DMS153 treated with DMSO at 0.1 percent for 48 hours (cell line): ENCODE measurements at regions not wholly inside any gene's neighbourhood (a gene's known extent, or its start where the extent isn't known, plus 50 kb on each side); places are given as distances from the start of the nearest gene placed in this dataset.
"Not testable (repeated sequence)": the region's sequence is repeated elsewhere in the genome, so short reads cannot be mapped to it uniquely, and the experiment has no call there.

Source experiments
- DNase-seq: peaks from one replicate; lab custom pipeline; 2025; ENCODE audit not compliant: unreplicated experiment; lab: John Stamatoyannopoulos, UW

DNA sequence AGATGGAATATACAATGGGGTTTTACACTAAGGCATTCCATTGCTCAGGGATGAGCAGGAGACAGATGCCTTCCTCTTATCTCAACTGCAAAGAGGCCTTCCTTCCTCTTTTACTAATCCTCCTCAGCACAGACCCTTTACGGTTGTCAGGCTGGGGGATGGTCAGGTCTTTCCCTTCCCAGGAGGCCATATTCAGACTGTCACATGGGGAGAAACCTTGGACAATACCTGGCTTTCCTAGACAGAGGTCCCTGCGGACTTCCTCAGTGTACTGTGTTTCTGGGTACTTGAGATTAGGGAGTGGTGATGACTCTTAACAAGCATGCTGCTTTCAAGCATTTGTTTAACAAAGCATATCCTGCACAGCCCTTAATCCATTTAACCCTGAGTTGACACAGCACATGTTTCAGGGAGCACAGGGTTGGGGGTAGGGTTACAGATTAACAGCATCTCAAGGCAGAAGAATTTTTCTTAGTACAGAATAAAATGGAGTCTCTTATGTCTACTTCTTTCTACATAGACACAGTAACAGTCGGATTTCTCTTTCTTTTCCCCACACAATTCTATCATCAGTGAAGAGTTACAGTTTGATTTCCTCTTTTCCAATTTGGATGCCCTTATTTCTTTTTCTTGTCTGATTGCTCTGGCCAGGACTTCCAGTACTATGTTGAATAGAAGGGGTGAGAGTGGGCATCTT, 737.1 kb downstream of the TRHDE start:
- DNase-seq = not testable (repeated sequence)

DNA sequence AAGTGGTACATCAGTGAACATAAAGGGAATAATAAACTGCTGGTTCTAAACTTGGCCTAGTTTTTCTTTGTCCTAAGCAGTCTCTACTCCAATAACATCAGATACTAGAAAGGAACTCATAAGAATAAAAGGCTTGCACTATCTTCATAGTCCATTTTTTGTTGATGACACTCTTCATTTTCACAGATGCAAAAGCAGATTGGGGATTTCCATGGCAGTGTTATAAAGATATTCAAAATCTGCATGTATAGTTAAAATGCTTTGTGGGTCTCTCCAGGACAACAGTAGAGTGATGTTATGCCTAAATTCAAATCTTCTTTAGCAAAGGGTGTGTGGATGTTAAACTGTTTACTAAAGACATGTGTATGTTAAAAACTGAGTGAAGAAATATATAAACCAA, 745.8 kb downstream of the TRHDE start:
- DNase-seq = no peak

DNA sequence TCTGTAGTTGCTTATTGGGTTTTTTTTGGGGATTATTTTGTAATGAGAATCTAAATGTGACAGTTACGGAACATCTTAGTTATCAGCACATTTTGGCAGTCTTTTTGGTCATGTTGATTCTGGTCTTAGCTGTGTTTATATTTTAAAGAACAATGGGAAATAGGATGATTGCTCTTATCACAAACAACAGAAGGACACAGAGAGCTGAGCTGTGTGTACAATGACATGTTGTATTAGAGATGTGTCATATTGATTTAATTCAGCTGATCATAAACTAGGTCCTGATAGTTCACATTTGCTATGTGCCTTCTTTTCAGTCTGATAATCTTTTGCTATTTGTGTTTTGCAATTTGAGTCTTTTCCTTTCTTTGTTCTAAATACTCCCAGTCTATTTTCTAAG, 781.7 kb downstream of the TRHDE start:
- no peak for DNase-seq

DNA sequence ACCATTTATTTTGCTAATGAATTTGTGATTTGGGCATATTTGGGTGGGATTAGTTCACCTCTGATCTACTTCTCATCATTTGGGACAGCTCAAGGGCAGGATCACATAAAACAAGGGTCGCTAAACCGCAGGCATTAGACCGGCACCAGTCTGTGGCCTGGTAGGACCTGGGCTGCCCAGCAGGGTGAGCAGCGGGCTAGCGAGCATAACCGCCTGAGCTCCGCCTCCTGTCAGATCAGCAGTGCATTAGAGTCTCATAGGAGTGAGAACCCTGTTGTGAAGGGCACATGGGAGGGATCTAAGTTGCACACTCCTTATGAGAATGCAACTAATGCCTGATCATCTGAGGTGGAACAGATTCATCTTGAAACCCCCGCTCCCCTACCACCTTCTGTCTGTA, 785.3 kb downstream of the TRHDE start:
- no peak for DNase-seq

DNA sequence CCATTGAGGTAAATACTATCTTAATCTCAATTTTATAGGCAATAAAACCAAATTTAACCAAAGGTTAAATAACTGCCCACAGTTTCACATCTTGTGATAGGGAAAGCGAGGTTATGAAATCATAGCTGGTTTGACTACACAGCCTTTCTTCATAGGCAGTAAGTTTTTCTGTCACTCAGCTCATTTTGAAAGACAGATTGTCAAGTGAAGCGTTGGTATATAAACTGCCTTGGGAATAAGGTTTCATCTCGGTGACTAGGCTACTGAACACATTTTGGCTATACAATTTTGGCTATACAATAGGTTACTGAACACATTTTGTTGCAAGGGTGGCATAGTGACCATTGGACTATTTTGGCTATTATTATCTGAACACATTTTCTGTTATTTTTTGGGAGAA, 793.7 kb downstream of the TRHDE start:
- no peak for DNase-seq

DNA sequence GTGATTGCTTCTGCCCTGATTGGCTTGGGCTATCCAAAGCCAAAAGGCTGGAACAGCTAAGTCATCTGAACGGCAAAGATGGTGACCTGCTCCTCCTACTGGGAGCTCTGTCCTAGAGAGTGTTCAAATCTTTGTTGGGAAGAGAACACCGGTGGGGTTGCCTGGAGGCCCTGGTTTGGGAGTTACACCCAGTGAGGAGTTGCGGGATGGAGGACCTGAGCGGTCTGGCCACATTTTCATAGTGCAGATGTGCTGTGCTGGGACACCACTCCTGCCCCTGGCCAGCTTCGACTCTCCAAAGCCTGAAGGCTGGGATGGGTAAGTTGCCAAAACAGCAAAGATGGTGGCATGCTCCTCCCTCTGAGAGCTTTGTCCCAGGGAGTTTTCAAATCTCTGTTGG, 795.4 kb downstream of the TRHDE start:
- DNase-seq = no peak

DNA sequence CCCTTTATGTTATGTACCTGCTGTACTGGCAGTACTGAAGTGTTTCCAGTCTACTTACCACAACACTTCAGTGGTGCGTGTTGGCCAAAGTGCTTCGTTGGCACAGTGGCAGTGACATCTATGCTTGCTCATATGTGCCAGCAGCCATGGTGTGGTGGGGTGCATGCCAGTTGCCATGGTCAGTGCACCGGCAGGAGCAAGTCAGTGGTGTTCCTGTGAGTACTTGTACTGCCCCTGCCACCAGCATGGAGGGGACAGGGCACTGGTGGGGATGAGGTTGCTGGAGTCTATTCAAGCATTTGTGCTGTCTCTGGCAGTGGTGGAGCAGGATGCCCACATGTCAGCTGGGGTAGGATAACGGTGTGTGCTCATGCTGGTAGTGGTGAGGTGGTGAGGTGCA, 800.0 kb downstream of the TRHDE start:
- DNase-seq = no peak

DNA sequence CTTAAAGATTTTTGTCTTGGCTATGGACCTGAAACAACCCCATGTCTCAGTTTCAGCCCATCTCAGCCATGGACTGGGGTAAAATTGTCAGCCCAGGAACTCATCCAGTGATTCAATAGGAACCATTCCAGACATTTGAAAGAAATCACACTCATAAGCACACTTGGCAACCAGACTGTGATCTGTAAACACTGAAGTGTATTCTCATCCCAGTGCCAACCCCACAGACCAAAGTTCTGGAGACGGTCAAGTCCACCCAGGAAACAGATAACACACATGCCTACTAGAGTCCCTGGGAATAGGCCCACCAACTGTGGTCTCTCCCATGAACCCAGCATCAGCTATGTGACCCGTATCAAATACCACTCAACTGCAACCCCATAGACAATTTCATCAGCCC, 804.6 kb downstream of the TRHDE start:
- DNase-seq = no peak

DNA sequence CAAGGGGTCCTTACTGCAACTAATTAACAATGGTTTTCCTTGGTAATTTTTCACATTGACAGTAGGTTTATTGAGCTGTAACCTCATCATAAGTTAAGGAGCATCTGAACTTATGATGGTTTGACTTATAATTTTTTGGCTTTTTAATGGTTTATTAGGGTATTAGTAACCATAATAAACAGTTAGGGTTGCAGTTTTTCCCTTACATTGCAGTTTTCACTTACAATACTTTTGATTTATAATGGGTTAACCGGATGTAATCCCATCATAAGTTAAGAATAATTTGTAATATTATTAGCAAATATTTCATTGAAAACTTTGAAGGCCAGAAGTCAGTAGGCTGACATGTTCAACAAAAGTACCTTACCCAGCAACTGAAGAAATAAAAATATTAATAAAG, 811.6 kb downstream of the TRHDE start:
- DNase-seq = no peak

DNA sequence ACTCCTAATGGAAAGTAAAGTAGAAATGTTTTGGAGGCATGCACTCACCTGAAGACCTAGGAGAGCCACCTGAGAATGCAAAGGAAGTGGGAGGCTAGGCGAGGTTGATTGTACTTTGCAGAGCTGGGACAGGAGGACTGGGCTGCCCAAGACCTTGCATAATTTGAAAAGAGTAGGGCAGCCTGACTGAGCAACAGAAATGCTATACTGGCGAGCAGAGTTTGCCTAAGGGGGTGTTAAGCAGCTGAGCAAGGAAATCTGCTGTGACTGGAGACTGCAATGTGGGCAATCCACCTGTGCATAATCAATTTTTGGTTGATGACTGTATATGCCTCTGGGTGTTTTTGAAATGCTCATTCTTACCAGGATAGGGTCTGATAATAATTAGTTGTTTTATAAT, 834.1 kb downstream of the TRHDE start:
- no peak for DNase-seq

DNA sequence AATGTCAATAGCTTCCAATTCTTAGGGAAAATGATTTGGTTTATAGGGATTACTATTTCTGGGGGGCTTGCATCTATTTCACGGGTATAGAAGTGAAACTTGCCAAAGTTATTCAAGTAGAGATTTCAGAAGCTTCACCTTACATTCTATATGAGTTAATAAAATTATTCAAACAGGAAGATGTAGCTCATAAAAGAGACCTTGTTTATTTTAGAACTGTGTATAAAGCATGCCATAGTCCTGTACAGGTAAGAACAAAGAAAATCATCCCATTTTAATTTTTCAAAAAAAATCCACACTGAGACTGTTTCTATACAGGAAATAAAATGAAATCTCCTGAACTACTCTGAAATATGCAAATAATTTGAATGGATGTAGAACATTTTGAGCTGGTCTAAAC, 834.7 kb downstream of the TRHDE start:
- no peak for DNase-seq

DNA sequence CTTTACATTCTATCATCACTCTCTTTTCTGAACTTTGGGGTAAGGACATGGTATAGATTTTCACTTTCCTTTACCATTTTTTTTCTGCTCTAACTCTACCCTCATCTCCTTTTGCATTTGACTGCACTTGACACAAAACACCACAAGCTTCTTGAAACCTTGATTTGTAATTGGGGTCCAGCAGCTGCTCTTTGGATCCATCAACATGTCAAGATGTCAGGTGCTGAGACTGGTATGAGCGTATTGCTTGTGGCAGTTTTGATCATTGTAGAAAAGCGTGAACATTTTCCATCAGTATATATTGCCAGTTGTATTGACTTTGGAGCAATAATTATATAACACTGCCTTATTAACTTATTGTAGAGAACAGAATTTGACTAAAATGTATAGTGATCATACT, 838.6 kb downstream of the TRHDE start:
- DNase-seq = no peak

DNA sequence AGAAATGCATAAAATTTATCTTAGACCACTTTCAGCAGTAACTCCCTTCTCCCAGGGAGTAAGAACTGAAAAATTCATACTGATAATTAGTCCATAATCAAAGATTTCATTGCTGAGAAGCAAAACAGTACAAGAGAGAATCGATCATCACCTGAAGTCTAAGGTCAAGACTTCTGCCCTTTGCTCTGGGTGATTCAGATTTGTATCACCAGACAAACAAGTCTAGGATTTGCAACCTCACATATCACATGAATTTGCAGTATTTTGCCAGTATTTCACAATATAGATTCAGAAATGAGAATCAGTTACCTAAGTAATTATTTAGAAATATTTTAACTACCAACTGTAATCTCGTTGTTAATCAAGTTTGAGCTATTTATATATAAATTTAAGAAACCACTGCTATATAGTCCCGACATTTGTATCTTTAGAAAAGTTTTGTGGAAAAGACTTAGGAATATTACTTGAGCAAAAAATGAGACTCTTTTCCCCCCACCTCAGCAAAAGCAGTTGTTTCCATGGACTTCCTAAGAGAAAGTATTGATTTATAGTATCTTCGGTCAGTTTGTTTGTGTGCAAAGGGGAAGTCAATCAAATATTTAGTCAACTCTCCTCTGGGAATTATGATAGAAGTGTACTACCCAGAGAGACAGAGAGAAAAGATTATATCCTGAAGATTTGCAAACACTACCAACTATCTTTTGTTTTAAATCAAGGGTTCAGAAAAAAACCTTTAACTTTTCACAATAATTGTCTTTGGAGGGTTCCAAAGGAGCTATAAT, 840.1 kb downstream of the TRHDE start:
- no peak for DNase-seq

DNA sequence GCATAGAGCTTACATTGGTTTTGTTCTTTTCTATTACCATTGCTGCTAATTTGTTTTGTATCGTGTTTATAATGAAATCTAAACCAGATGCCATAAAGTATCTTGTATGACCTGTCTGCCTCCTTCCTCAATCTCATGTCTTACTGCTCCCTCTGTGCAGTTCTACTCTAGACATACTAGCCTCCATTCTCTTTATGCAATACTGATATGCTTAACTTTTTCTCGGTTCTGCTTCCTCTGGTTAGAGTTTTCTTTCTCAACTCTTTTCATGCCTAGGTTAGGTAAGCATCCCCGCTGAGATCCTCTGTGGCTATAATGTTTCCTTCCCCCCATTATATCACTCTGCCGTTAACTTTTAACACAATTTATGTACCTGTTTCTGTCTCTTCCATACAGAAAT, 852.3 kb downstream of the TRHDE start:
- DNase-seq = no peak

DNA sequence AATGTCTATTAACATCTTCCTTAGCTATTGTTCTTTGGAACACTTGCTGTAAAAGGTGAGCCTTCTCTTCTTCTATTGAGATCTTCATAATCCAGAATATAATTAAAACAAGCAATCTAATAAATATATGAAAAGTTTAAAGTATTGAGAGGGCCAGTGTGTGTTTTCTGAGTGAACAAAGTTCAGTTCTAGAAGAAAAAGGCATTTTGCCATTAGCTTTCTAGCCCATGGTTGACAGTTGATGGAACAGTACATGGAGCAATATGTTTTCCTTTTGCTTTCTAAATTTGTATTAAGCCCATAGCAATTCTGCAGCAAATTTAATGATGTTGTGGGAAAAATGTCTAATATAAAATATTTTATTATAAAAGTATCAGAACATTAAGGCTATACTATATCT, 853.0 kb downstream of the TRHDE start:
- DNase-seq = no peak

DNA sequence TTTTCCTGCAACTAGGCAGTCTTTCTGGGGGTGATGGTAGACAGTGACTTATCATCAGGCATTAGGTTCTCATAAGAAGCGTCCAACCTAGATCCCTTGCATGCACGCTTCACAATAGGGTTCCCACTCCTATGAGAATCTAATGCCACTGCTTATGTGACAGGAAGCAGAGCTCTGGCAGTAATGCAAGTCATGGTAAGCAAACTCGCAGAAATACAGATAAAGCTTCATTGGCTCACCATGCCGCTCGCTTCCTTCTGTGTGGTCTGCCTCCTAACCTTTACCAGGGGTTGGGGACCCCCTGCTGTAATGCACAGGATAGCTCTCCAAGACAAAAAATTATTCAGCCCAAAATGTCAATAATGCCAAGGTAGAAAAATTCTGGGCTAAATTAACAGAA, 864.2 kb downstream of the TRHDE start:
- DNase-seq = no peak

DNA sequence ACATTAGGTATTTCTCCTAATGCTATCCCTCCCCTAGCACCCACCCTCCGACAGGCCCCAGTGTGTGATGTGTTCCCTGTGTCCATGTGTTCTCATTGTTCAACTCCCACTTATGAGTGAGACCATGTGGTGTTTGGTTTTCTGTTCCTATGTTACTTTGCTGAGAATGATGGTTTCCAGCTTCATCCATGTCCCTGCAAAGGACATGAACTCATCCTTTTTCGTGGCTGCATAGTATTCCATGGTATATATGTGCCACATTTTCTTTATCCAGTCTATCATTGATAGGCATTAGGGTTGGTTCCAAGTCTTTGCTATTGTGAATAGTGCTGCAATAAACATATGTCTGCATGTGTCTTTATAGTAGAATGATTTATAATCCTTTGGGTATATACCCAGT, 867.5 kb downstream of the TRHDE start:
- not testable (repeated sequence) for DNase-seq

DNA sequence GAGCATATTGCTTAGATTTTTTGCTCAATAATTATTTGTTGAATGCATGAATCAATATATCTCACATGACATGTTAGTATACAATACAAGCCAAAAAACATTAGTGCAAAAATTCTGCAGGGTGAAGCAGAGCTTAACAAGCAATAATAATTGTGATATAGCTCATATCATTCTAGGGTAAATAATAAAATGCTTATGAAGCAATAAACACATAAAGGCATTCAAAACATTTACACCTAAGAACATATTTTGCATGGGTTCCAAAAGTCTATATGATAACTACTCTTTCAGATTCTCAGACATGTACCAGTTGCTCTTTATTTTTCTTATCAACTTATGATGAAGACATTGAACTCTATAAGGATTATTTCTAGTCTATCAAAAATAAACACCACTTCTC, 886.2 kb downstream of the TRHDE start:
- DNase-seq = no peak

DNA sequence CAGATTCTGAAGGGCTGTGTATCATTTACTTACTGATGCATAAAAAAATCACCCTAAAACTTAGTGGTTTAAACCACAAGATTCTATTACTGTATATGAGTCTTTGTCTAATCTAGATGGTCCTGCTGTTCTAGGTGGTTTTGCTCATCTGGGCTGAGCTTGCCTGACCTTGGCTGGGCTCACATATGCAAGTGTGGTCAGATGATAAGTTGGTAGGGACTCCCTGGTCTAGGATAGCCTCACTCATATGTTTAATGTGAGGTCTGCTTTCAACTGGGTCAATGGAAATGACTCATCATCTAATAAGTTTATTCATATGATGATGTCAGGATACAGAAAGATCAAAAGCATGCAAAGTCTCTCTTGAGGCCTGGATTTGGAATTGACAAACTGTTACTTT, 887.8 kb downstream of the TRHDE start:
- DNase-seq = no peak

DNA sequence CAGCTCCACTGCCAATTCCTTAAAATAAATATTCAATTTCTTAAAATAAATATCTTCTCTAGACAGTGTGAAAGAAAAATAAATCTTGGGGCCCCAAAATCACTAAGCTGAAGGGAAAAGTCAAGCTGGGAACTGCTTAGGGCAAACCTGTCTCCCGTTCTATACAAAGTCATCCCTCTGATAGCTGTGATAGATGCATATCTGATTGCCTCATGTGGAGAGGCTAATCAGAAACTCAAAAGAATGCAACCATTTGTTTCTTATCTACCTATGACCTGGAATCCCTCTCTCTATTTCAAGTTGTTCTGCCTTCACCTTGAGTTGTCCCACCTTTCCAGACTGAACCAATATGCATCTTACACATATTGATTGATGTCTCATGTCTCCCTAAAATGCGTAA, 889.8 kb downstream of the TRHDE start:
- DNase-seq = no peak

DNA sequence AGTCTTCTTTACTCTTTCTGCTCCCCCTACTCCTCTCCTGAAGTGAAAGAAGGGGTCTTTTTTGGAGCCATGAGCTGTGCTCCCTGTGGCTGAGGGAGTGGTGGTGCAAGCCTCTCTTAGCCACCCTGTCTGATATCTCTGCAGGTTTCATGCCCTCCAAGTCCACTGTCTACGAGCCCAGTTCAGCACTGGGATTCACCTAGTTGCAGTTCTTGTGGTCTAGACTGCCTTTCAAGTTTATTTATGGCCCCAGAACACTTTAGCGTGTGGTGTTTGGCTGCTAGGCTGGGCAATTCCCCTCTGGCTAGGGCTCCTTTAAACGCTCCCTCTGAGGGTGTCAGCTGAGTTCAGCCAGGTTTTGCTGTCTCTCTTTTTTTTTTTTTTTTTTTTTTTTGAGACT, 908.6 kb downstream of the TRHDE start:
- no peak for DNase-seq

DNA sequence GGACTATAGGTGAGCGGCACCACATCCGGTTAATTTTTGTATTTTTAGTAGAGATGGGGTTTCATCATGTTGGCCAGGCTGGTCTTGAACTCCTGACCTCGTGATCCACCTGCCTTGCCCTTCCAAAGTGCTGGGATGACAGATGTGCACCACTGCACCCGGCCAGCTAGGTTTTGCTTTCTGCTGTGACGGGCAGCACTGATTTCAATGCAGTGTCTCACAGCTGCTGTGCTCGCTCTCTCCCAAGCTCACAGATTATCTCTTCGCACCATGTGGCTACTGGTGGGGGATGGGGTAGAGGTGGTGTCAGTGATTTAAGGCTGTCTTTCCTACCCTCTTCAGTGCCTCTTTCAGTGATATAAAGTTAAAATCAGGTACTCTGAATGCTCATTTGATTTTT, 909.1 kb downstream of the TRHDE start:
- no peak for DNase-seq

DNA sequence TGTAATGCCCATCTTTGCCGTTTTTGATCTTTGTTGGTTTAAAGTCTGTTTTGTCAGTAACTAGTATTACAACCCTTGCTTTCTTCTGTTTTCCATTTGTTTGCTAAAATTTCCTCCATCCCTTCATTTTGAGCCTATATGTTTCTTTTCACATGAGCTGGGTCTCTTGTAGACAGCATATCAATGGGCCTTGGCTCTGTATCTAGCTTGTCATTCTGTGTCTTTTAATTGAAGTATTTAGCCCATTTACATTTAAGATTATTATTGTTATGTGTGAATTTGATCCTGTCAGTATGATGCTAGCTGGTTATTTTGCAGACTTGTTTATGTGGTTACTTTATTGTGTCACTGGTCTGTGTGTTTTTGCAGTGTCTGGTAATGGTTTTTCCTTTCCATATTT, 913.2 kb downstream of the TRHDE start:
- DNase-seq = no peak
